SKM-1 treated with dmso at 0.1 percent for 144 hours (cell line): ENCODE measurements at regions not wholly inside any gene's neighbourhood (a gene's known extent, or its start where the extent isn't known, plus 50 kb on each side); places are given as distances from the start of the nearest gene placed in this dataset.

Experiments used
- DNase-seq: peaks from one replicate; lab custom pipeline; 2025; ENCODE audit not compliant: unreplicated experiment; lab: John Stamatoyannopoulos, UW

DNA sequence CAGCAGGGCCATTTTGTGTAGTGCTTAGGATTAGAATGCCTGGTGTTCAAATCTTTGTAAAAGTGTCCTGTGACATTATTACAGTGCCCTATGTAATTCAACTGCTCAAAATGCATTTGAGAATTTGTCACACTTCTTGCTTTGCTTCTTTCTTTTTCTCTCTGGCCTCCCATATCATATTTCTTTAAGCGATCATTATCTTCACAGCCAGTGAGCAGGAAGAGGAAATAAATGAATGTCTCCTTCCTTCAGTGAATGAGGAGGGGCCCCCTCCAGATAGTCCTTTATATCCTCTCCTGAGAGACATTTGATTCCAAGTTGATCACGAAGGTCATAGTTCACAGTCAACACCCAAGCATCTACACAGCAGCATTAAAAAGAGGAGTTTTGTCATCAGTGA is 425.1 kb upstream of the NPVF start:
- no peak for DNase-seq

DNA sequence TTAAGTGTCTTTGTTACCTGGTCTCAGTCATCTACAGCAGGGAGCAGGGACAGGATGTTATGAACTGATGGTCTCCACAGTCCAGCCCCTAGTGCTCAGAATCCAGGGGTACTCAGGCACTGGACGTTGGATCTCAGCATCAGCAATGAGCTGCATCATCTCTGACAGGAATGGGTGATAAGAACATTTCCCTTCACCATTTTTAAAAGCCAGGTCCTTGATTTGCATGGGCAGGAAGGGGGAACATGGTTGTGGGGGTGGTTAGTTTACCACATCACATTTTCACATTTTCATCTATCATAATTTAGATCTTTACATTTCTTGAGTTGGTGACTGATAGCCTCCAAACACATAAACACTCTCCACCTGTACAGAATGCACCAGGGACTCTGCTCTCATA is 427.8 kb upstream of the NPVF start:
- no peak for DNase-seq

- DNase-seq = no peak
Measured at GRCh38 chr7:25656581-25657026, 428.3 kb upstream of the NPVF start.

DNA sequence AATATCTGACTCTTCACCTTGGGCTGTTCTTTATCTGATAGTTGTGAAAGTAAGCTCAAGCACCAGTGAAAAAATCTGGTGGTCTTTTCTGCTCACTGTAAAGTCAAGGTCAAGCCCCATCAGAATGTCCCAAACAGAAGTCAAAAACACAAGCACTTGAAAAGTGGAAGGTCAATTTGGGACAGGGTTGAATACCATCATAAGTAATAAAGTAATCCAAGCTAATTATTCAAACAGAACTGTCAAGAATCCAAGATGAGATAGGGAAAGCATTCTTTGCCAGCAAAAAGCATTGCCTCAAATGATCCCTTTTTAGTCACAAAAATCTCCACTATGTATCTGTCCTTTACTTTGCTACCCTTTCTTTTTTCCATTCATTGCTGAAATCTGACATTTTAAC is 430.1 kb upstream of the NPVF start:
- DNase-seq = no peak

DNA sequence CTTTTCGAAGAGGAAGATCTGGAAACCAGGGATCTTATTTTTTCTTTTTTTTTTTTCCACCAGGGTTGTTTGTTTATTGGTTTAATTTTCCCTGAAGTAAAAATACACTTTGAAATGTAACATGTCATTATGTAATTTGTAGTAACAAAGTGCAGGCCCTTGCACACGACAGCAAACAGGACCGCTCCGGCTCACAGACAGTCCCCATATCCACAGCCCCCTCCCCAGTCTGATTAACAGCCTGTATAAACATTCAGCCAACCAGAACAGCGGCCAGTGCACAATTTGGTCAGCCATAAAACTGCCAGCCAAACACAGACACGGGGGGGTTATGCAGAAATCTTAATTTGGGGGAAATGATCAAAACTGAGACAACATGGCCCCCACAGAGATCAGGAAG is 431.6 kb upstream of the NPVF start:
- no peak for DNase-seq

GRCh38 chr7:25662841-25663800 is 434.8 kb upstream of the NPVF start:
- no peak for DNase-seq

DNA sequence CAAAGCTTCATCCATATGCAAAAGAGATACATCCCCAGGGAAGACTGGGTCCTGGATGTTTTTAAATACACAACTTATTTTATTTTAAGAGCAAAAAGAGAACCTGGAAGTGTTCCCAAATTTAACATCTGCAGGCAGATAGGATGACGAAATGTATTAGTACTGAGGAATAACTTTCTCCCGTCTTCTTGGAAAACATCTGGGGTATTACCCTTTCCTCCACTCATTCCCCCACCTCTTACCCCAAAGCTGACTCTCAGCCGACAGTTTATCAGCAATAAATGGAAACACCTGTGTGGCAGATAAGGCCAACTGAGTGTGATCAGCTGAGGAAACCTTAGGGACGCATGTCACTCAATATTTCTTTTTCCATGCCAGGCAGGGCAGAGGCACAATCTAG is 435.6 kb upstream of the NPVF start:
- no peak for DNase-seq

GRCh38 chr7:25664593-25664992 is 436.3 kb upstream of the NPVF start:
- DNase-seq = no peak

- DNase-seq = no peak
Measured at GRCh38 chr7:25665374-25665773, 437.1 kb upstream of the NPVF start.

GRCh38 chr7:25665903-25666670 is 437.8 kb upstream of the NPVF start:
- no peak for DNase-seq

DNA sequence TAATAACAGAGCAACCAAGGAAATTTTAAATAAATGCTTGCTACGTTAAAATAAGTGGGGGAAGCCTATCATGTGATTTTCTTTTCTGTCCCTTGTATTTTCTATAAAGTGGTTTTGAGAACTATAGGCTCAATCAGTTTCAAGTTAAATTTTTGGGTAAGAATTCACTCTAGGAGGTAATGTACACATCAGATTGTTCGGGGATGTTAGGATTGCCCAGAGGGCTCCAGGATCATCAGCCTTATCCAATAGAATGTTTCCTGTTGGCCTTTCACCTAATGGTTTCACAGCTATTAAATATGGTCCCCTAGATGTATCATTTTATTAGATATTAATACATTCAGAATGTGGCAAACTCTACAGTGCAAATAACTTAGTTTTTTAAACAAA is 438.4 kb upstream of the NPVF start:
- no peak for DNase-seq

DNA sequence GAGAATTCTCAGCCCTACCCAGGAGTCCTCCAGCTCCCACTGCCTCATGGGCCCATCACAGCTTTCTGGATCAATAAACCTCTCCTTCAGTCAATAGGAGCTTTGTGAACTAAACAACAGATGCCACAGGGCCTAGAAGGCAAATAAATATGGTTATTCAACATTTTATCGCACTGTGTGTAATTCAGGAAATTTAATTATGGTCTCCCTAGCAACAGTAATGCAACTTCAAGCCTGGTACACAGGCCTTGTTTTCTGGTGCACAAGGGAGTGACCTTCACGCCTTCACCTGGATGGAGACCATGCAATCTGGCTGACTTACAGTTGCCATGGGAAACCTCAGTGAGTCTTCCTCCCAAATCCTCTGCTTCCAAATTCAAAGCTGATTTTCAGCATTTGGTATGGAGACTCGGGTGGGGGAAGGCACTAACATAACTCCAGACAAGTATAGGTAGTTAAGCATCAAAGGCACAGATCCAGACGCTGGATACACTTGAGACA is 441.0 kb upstream of the NPVF start:
- DNase-seq = no peak

DNA sequence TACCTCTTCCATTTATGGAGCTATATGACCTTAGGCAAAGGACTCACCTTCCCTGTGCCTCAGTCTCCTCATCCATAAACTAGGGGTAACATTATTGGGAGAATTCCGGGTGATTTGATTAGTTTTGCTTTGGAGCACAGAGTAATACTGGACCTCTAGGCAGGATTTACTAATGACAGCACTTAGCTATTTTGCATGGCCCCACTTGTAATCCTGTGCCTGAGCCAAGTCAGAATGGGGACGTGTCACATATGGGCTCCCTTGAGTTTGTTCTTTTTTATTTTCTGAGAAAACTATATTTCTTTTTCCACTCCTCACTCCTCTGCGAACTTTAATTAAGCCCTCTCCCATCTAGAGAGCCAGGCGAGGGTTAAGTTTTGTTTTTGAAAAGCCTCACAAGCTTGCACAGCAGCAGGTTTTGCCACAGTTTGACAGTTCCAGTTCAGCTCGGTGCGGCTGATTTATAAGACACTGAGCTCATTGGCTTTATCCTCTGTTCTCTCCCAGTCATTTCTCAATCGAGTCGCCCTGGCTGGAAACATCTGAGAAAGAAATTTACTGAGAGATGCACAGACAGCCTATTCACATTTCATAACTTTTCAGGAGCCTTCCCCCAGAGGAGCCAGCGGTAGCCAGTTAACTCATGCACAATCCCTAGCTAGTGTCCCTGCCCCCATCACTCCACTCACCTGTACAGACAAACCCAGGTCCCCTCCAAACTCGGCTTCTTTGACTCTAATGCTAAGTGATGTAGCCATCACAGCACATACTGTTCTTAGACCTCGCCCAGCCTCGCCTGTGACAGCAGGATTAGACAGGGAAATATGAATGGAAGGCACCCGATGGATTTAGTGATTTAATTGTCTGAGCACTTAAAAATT is 441.9 kb upstream of the NPVF start:
- no peak for DNase-seq

- DNase-seq = no peak
Measured at GRCh38 chr7:25671111-25671510, 442.8 kb upstream of the NPVF start.

GRCh38 chr7:25672496-25672895 is 444.2 kb upstream of the NPVF start:
- DNase-seq = no peak

GRCh38 chr7:25675789-25676474 is 447.6 kb upstream of the NPVF start:
- no peak for DNase-seq

DNA sequence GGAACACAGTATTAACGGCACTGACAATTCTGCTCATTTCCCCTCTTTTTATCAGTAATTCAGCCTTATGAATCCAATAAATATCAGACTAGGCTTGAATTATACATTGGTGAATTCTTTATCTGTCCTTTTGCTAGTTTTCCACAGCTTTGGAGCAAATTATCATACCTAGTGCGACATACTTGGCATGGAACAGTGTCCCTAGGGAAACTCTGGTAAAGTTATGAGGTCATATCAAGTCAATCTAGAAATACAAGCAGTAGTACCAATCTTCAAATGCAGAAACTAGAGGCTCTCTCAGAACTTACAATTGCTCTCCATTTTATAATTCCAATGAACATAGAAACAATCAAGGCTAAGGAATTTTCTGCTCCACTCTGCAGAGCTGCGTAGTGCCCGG is 449.3 kb upstream of the NPVF start:
- no peak for DNase-seq

DNA sequence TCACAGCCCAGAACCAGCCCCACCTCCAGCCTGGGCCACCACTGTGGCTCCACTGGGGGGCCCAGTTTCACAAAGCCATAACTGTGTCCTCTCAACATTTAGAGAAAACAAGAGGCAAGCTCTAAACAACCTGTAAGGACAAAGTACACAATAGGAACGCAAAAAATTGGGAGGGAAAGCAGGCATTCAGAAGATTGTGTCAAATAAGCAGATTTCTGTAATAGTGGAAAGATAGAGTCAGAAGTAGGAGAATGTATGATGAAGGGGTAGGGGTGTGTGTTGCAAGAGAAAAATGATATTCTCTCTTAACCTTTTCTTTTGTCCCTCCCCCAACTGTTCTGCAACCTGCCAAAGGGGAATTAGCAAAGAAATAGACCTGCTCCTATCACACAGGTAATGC is 449.9 kb upstream of the NPVF start:
- no peak for DNase-seq

GRCh38 chr7:25680636-25681035 is 452.4 kb upstream of the NPVF start:
- DNase-seq = no peak

- DNase-seq = no peak
Measured at GRCh38 chr7:25684360-25684759, 456.1 kb upstream of the NPVF start.
